ENCODE measurements at regions not wholly inside any gene's neighbourhood (a gene's known extent, or its start where the extent isn't known, plus 50 kb on each side); places are given as distances from the start of the nearest gene placed in this dataset.
"Not testable (repeated sequence)": the region's sequence is repeated elsewhere in the genome, so short reads cannot be mapped to it uniquely, and the experiment has no call there.

- no peak for DNase-seq (ENCODE audit: low read depth, low spot score)
Measured at GRCh38 chrX:19172741-19173140, 50.5 kb upstream of the ADGRG2 start.

DNA sequence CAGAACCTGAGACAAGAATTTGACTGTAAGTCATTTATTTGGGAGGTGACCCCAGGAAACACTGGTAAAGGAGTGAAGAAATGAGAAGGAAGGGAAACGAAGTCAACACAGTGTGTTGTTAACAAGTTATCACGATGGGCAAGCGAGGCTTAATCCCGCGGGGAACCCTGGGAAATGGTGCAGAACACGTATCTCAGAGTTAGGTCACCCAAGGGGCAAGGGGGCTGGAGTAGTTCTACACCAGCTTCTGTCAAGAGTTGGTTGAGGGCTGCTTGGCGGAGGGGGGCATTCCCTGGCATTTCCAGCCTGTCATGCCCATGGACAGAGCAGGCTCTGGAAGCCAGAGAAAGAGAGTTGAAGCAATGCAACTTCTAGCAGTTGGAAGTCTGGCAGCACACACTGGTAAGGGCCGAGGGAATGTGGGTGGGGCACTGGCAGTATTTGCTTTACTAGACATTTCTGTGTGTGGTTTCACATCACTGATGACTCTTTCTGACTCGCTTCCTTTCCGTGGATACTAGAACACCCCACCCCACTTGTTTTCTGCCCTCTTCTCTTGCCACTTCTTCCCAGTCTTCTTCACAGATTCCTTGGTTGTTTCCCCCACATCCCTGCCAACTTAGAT lies 52.2 kb upstream of the ADGRG2 start:
- DNase-seq (ENCODE audit: low read depth, low spot score): no peak

GRCh38 chrX:19176901-19177630 lies 54.8 kb upstream of the ADGRG2 start:
- DNase-seq (ENCODE audit: low read depth, low spot score): no peak

DNA sequence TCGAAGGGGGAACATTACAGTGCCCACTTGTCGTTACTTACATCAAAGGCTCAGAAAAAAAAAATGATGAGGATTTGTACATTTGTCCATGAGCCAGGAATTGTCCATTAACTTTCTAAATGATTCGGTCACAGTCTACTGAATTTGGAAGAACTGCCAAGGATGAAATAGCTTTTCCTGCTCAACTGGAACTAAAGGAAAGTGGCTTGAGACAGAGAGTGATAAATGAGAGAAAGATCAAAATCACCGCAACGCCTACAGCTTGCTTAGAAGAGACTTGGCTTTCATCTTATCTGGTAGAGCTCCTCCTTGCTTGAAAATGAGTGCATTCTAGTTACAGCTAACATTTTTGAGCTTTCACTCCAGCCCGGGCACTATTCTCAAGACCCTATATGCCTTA lies 55.5 kb upstream of the ADGRG2 start:
- DNase-seq (ENCODE audit: low read depth, low spot score): no peak

DNA sequence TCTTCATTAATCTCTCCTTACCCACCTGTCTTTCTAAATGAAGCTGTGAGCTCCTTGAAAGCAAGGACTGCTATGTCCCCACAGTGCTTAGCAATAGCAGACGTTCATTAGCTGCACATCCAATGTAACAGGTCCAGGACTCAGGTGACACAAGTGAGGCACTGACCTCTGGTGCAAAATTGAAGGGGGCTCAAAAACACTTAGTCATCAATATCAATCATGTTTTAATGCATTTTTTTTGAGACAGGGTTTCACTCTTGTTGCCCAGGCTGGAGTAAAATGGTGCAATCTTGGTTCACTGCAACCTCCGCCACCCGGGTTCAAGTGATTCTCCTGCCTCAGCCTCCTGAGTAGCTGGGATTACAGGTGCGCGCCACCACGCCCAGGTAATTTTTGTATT lies 56.1 kb upstream of the ADGRG2 start:
- no peak for DNase-seq (ENCODE audit: low read depth, low spot score)

- no peak for DNase-seq (ENCODE audit: low read depth, low spot score)
Measured at GRCh38 chrX:19179389-19179788, 57.1 kb upstream of the ADGRG2 start.

- DNase-seq (ENCODE audit: low read depth, low spot score): no peak
Measured at GRCh38 chrX:19181345-19181744, 59.1 kb upstream of the ADGRG2 start.

DNA sequence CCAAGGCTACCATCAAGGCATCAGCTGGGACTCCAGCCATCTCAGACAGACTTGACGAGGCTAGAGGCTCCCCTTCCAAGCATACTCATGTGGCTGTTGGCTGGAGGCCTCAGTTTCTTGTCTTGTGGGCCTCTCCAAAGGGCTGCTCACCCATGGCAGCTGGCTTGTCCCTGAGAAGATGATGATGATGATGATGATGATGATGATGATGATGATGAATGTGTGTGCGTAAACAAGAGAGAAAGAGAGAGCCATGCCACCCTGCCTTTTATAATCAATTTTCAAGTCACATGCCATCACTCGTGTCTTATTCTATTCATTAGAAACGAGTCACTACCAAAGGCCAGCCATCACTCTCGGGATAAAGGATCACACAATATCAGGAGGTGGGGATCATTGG lies 60.5 kb upstream of the ADGRG2 start:
- no peak for DNase-seq (ENCODE audit: low read depth, low spot score)

GRCh38 chrX:19183761-19184477 lies 61.7 kb upstream of the ADGRG2 start:
- DNase-seq (ENCODE audit: low read depth, low spot score): no peak

- no peak for DNase-seq (ENCODE audit: low read depth, low spot score)
Measured at GRCh38 chrX:19188566-19188965, 66.3 kb upstream of the ADGRG2 start.

- DNase-seq (ENCODE audit: low read depth, low spot score): no peak
Measured at GRCh38 chrX:19190902-19191301, 68.6 kb upstream of the ADGRG2 start.

- peak; percentile 8 for DNase-seq (ENCODE audit: low read depth, low spot score)
Measured at GRCh38 chrX:19193565-19193964, 71.3 kb upstream of the ADGRG2 start.

GRCh38 chrX:19194285-19195242 lies 72.3 kb upstream of the ADGRG2 start:
- no peak for DNase-seq (ENCODE audit: low read depth, low spot score)

DNA sequence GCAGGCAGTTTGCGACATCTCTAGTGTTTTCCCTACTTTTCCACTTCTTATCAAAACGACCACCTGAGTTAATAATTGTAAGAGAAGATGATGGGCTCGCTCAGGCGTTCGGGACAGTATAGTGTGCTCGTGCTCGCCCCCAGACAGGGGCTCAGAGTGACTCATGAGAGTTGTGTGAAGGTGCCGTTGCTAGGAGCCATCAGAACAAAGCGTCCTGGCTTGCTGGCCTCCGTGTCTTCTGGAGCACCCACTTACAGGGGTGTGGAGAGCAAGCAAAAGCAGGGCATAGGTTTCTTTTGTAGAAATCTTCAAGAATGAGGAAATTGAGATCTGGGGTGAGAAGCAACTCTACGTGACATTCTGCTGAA lies 73.0 kb upstream of the ADGRG2 start:
- no peak for DNase-seq (ENCODE audit: low read depth, low spot score)

GRCh38 chrX:19198473-19198872 lies 76.2 kb upstream of the ADGRG2 start:
- no peak for DNase-seq (ENCODE audit: low read depth, low spot score)

- no peak for DNase-seq (ENCODE audit: low read depth, low spot score)
Measured at GRCh38 chrX:19202171-19202570, 79.9 kb upstream of the ADGRG2 start.

DNA sequence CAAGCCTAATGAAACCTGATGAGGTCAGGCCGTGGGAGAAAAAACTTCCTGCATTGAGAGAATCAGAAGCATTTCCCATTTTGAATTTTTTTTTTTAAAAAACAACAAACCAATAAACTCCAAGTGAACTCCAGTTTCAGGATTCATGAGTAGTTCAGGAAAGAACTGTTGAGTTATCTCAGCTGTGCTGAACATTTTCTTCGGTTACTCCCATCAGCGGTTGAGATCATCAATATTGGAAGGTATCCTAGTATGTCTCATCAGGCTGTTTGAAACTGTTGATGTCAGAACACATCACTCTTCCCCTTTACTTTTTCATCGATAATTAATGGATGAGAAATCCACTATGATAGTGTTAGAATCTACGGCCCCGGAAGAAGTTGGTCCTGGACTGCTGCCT lies 82.4 kb upstream of the ADGRG2 start:
- DNase-seq (ENCODE audit: low read depth, low spot score): no peak

GRCh38 chrX:19212037-19212436 lies 89.8 kb upstream of the ADGRG2 start:
- no peak for DNase-seq (ENCODE audit: low read depth, low spot score)

- no peak for DNase-seq (ENCODE audit: low read depth, low spot score)
Measured at GRCh38 chrX:19213610-19214152, 91.4 kb upstream of the ADGRG2 start.

- DNase-seq (ENCODE audit: low read depth, low spot score): no peak
Measured at GRCh38 chrX:19214311-19214710, 92.0 kb upstream of the ADGRG2 start.

DNA sequence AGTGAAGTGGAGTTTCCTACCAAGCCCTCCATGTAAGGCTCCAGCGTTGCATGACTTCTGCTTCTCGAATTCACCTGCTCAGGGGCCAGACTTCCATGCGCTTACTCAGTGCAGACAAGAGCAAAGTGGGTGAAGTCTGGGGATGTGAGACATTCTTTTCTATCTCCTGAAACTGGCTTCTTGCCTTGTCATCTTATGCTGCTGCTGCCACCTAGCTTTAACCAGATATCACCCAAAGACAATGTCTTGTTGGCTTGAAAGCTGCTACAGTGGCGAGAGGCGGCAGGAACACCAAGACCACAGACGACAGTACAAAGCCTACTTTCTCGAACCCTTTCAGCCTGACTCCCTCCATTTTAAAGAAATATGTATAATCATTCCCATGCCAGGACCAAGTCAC lies 103.6 kb upstream of the ADGRG2 start:
- DNase-seq (ENCODE audit: low read depth, low spot score): peak; percentile 56

DNA sequence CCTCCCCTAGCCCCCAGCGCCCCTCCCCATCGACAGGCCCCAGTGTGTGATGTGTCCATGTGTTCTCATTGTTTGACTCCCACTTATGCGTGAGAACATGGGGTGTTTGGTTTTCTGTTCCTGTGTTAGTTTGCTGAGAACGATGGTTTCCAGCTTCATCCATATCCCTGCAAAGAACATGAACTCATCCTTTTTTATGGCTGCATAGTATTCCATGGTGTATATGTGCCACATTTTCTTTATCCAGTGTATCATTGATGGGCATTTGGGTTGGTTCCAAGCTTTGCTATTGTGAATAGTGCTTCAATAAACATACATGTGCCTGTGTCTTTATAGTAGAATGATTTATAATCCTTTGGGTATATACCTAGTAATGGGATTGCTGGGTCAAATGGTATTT lies 107.6 kb upstream of the ADGRG2 start:
- DNase-seq (ENCODE audit: low read depth, low spot score): not testable (repeated sequence)

Measured in ELF-1 (cell line).